ENCODE measurements at regions not wholly inside any gene's neighbourhood (a gene's known extent, or its start where the extent isn't known, plus 50 kb on each side); places are given as distances from the start of the nearest gene placed in this dataset.

- H3K79me2 ChIP-seq (ENCODE audit: insufficient read depth), result no peaks in the 10 kb centered on the region
- no peak overlapping the region for H2AFZ ChIP-seq
- peak; percentile 87 for DNase-seq
- H3K27ac ChIP-seq, result no peak overlapping the region
- no peaks in the 10 kb centered on the region for H4K20me1 ChIP-seq (ENCODE audit: insufficient read depth)
- no peak overlapping the region for H3K4me3 ChIP-seq
- TF ChIP-seq EZH2phosphoT487 (IDR thresholded peaks at IDR 0.05; ENCODE audit: insufficient read depth, low read depth), result no peak
- TF ChIP-seq EZH2 (IDR thresholded peaks at IDR 0.05; ENCODE audit: insufficient read depth, poor library complexity, severe bottlenecking), result no peak
- H3K36me3 ChIP-seq (ENCODE audit: low read depth), result no peaks in the 10 kb centered on the region
- peaks cover 25% of the 10 kb centered on the region for H3K4me1 ChIP-seq (ENCODE audit: insufficient read depth)
- H3F3A ChIP-seq (ENCODE audit: insufficient read depth), result 0 out of 2 replicates have a peak, but pooled peaks cover 4% of the 10 kb centered on the region
- 53 to 62% methylated on average over 4 of the region's 4 CpGs for WGBS, 2 experiments (ENCODE audit: low coverage in 1 of 2, low lambda C conversion rate in 2 of 2, missing lambda C conversion rate in 2 of 2)
- H3K9ac ChIP-seq, result no peak overlapping the region
- no peaks in the 10 kb centered on the region for H3K9me3 ChIP-seq (ENCODE audit: low read depth)
- H3K27me3 ChIP-seq (replicated peaks; ENCODE audit: insufficient read depth), result no peaks in the 10 kb centered on the region
- in situ Hi-C loops (cut with MboI), result no loop called here
- H3K4me2 ChIP-seq (ENCODE audit: unreplicated experiment), result no peak overlapping the region
- H3K9me2 ChIP-seq (ENCODE audit: insufficient read depth), result no peaks in the 10 kb centered on the region
Measured at GRCh38 chr5:159826351-159827214, 89.7 kb upstream of the ADRA1B start.

GRCh38 chr5:159827861-159828260, 88.4 kb upstream of the ADRA1B start:
- Histone ChIP-seq H3K4me1 (ENCODE audit: insufficient read depth) (peaks cover 25% of the 10 kb centered on the region), H3K79me2 (ENCODE audit: insufficient read depth) (no peaks in the 10 kb centered on the region), H3K9ac (no peak overlapping the region), H4K20me1 (ENCODE audit: insufficient read depth) (no peaks in the 10 kb centered on the region), H3K27ac (no peak overlapping the region), H3K4me2 (ENCODE audit: unreplicated experiment) (no peak overlapping the region), H3K9me2 (ENCODE audit: insufficient read depth) (no peaks in the 10 kb centered on the region), H3K27me3 (replicated peaks; ENCODE audit: insufficient read depth) (peaks cover 7% of the 10 kb centered on the region; the same call in 1 of the 2 replicates), H3F3A (ENCODE audit: insufficient read depth) (0 out of 2 replicates have a peak, but pooled peaks cover 4% of the 10 kb centered on the region), H3K36me3 (ENCODE audit: low read depth) (no peaks in the 10 kb centered on the region), H3K9me3 (ENCODE audit: low read depth) (no peaks in the 10 kb centered on the region), H2AFZ (no peak overlapping the region), H3K4me3 (no peak overlapping the region)
- 98 to 100% methylated on average over 4 of the region's 4 CpGs for WGBS, 2 experiments (ENCODE audit: low coverage in 1 of 2, low lambda C conversion rate in 2 of 2, missing lambda C conversion rate in 2 of 2)
- in situ Hi-C loops (cut with MboI), result no loop called here
- TF ChIP-seq EZH2phosphoT487 (IDR thresholded peaks at IDR 0.05; ENCODE audit: insufficient read depth, low read depth), result no peak
- TF ChIP-seq EZH2 (IDR thresholded peaks at IDR 0.05; ENCODE audit: insufficient read depth, poor library complexity, severe bottlenecking), result no peak
- no peak for DNase-seq

DNA sequence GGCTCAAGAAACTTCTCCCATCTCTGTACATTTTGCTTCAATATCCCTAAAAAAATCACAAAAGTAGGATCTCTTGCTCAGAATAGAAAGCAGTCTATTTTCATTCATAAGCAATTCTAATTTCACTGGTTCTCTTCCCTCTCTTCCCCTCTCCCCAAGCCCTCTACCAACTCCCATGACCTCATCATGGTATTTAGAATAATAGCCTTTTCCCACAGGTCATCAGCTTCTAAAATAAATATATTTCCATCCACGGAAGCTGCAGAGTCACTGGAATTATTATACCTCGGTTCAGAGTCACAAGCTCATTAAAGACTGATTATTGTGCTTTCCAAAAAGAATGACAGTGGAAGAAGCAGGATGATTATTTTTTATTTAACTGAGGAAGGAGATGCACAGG, 84.2 kb upstream of the ADRA1B start:
- no peaks in the 10 kb centered on the region for H3K79me2 ChIP-seq (ENCODE audit: insufficient read depth)
- DNase-seq, result no peak

DNA sequence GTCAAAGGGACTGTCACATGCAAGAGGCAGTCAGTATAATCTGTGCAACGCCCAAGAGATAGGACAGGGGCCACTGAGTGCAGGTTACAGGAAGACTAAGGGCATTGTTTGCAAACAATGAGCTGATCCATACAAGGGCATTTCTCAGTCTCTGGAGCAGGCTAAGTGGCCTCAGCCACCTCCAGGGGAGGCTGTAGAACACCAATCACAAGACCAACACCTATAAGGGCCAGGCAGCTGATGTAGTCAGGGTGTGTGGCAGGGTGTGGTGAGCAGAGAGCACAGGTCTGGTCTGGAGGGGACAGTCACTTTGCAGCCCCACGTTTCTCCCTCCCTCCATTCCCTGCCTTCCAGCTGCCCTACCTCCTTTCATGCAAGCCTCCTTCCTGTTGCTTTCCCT, 83.2 kb upstream of the ADRA1B start:
- no peak overlapping the region for H3K4me2 ChIP-seq (ENCODE audit: unreplicated experiment)
- H3F3A ChIP-seq (ENCODE audit: insufficient read depth), result no peaks in the 10 kb centered on the region
- no peaks in the 10 kb centered on the region for H4K20me1 ChIP-seq (ENCODE audit: insufficient read depth)
- TF ChIP-seq EZH2 (IDR thresholded peaks at IDR 0.05; ENCODE audit: insufficient read depth, poor library complexity, severe bottlenecking) (no peak), EZH2phosphoT487 (IDR thresholded peaks at IDR 0.05; ENCODE audit: insufficient read depth, low read depth) (no peak)
- in situ Hi-C loops (cut with MboI), result no loop called here
- no peak overlapping the region for H2AFZ ChIP-seq
- 60 to 79% methylated on average over 2 of the region's 2 CpGs for WGBS, 2 experiments (ENCODE audit: low coverage in 1 of 2, low lambda C conversion rate in 2 of 2, missing lambda C conversion rate in 2 of 2)
- H3K79me2 ChIP-seq (ENCODE audit: insufficient read depth), result no peaks in the 10 kb centered on the region
- H3K36me3 ChIP-seq (ENCODE audit: low read depth), result no peaks in the 10 kb centered on the region
- peaks cover 7% of the 10 kb centered on the region; the same call in 1 of the 2 replicates for H3K27me3 ChIP-seq (replicated peaks; ENCODE audit: insufficient read depth)
- H3K9ac ChIP-seq, result no peak overlapping the region
- no peaks in the 10 kb centered on the region for H3K9me2 ChIP-seq (ENCODE audit: insufficient read depth)
- no peaks in the 10 kb centered on the region for H3K9me3 ChIP-seq (ENCODE audit: low read depth)
- DNase-seq, result no peak
- H3K4me3 ChIP-seq, result no peak overlapping the region
- H3K27ac ChIP-seq, result no peak overlapping the region
- no peaks in the 10 kb centered on the region for H3K4me1 ChIP-seq (ENCODE audit: insufficient read depth)

More for the DNA sequence above, 84.2 kb upstream of the ADRA1B start:
- Histone ChIP-seq H3K27me3 (replicated peaks; ENCODE audit: insufficient read depth) (peaks cover 7% of the 10 kb centered on the region; the same call in 1 of the 2 replicates), H3K9me3 (ENCODE audit: low read depth) (no peaks in the 10 kb centered on the region), H3K36me3 (ENCODE audit: low read depth) (no peaks in the 10 kb centered on the region), H4K20me1 (ENCODE audit: insufficient read depth) (no peaks in the 10 kb centered on the region), H3K4me3 (no peak overlapping the region), H3K9me2 (ENCODE audit: insufficient read depth) (no peaks in the 10 kb centered on the region), H3K4me1 (ENCODE audit: insufficient read depth) (no peaks in the 10 kb centered on the region), H3K27ac (no peak overlapping the region), H3K4me2 (ENCODE audit: unreplicated experiment) (no peak overlapping the region), H2AFZ (no peak overlapping the region), H3K9ac (no peak overlapping the region), H3F3A (ENCODE audit: insufficient read depth) (no peaks in the 10 kb centered on the region)
- in situ Hi-C loops (cut with MboI), result no loop called here
- no peak for TF ChIP-seq EZH2 (IDR thresholded peaks at IDR 0.05; ENCODE audit: insufficient read depth, poor library complexity, severe bottlenecking)
- TF ChIP-seq EZH2phosphoT487 (IDR thresholded peaks at IDR 0.05; ENCODE audit: insufficient read depth, low read depth), result no peak
- WGBS, 2 experiments (ENCODE audit: low coverage in 1 of 2, low lambda C conversion rate in 2 of 2, missing lambda C conversion rate in 2 of 2), result 80 to 81% methylated on average over 2 of the region's 2 CpGs

Data from GM23248 (cell line).